HL-60 (cell line): ENCODE measurements at regions not wholly inside any gene's neighbourhood (a gene's known extent, or its start where the extent isn't known, plus 50 kb on each side); places are given as distances from the start of the nearest gene placed in this dataset.

Source experiments
- DNase-seq, 2 experiments: peaks; one replicate each; pipeline ENCODE4 v3.0.0-alpha.2; 2010 to 2020; ENCODE audit warnings: low read depth in 1 of 2, low spot score in 1 of 2
- H3K27ac ChIP-seq: fragments of 250-450 bp; sonication (Bioruptor Pico); replicated peaks from 2 replicates; pipeline ENCODE4 v1.5.1; 2020; ENCODE audit warnings: mild to moderate bottlenecking, moderate library complexity
- H3K27me3 ChIP-seq: fragments of 250-450 bp; sonication (Bioruptor Pico); 2 replicates; pipeline ENCODE4 v1.5.1; 2021; ENCODE audit warnings: mild to moderate bottlenecking, moderate library complexity; ENCODE audit not compliant: insufficient read depth, poor library complexity, severe bottlenecking
- H3K4me3 ChIP-seq: replicated peaks from 2 replicates; pipeline ENCODE4 v1.5.1; 2011; ENCODE audit warnings: mild to moderate bottlenecking, control low read depth, low read length; ENCODE audit not compliant: insufficient read depth
- CTCF ChIP-seq: IDR thresholded peaks from one replicate; pipeline ENCODE4 v1.5.1; 2011; ENCODE audit warnings: low read length, control low read depth, inconsistent platforms; ENCODE audit not compliant: insufficient read depth
- GABPA ChIP-seq: IDR thresholded peaks from 2 replicates; pipeline ENCODE4 v1.6.1; 2012; ENCODE audit warnings: low read depth
- POLR2AphosphoS5 ChIP-seq: IDR thresholded peaks from 2 replicates; pipeline ENCODE4 v1.6.1; 2012; ENCODE audit warnings: low read depth
- REST ChIP-seq: IDR thresholded peaks from 2 replicates; pipeline ENCODE4 v1.6.1; 2012; ENCODE audit warnings: low read depth; ENCODE audit not compliant: insufficient replicate concordance
- SPI1 ChIP-seq: IDR thresholded peaks from 2 replicates; pipeline ENCODE4 v1.6.1; 2012; ENCODE audit warnings: low read depth, mild to moderate bottlenecking, borderline replicate concordance

GRCh38 chr2:150292807-150293206 lies 194.7 kb downstream of the RND3 start:
- TF ChIP-seq SPI1 (no peak), CTCF (no peak), POLR2AphosphoS5 (no peak), GABPA (no peak), REST (no peak)
- H3K27ac ChIP-seq: no peak overlapping the region
- H3K4me3 ChIP-seq: no peak overlapping the region
- H3K27me3 ChIP-seq: no peaks in the 10 kb centered on the region
- no peak for DNase-seq

GRCh38 chr2:150292192-150292591 lies 195.3 kb downstream of the RND3 start:
- H3K27ac ChIP-seq: no peak overlapping the region
- no peak overlapping the region for H3K4me3 ChIP-seq
- H3K27me3 ChIP-seq: no peaks in the 10 kb centered on the region
- TF ChIP-seq CTCF (no peak), SPI1 (no peak), REST (no peak), GABPA (no peak), POLR2AphosphoS5 (no peak)
- no peak for DNase-seq

- Histone ChIP-seq H3K27ac (no peak overlapping the region), H3K27me3 (no peaks in the 10 kb centered on the region), H3K4me3 (no peak overlapping the region)
- DNase-seq: no peak
- TF ChIP-seq CTCF: no peak
- no peak for TF ChIP-seq REST
- no peak for TF ChIP-seq SPI1
- no peak for TF ChIP-seq GABPA
- TF ChIP-seq POLR2AphosphoS5: no peak
Measured at GRCh38 chr2:150286730-150287362, 200.6 kb downstream of the RND3 start.
